SJCRH30 (cell line): ENCODE measurements at regions not wholly inside any gene's neighbourhood (a gene's known extent, or its start where the extent isn't known, plus 50 kb on each side); places are given as distances from the start of the nearest gene placed in this dataset.
"Not testable (repeated sequence)": the region's sequence is repeated elsewhere in the genome, so short reads cannot be mapped to it uniquely, and the experiment has no call there.

ENCODE experiments used
- DNase-seq, 2 experiments: peaks; one replicate each; pipeline ENCODE4 v3.0.0-alpha.2; 2015 to 2020
- H3K27ac ChIP-seq: fragments of 250-450 bp; sonication (Bioruptor Pico); 2 replicates; pipeline ENCODE4 v1.5.1; 2020; ENCODE audit warnings: mild to moderate bottlenecking, moderate library complexity
- H3K27me3 ChIP-seq: fragments of 250-450 bp; sonication (Bioruptor Pico); 2 replicates; pipeline ENCODE4 v1.5.1; 2020; ENCODE audit warnings: mild to moderate bottlenecking, moderate library complexity
- H3K36me3 ChIP-seq: fragments of 250-450 bp; sonication (Bioruptor Pico); 2 replicates; pipeline ENCODE4 v1.5.1; 2020; ENCODE audit warnings: mild to moderate bottlenecking, moderate library complexity
- H3K4me1 ChIP-seq: fragments of 250-450 bp; sonication (Bioruptor Pico); 2 replicates; pipeline ENCODE4 v1.5.1; 2020; ENCODE audit warnings: mild to moderate bottlenecking, moderate library complexity
- H3K4me3 ChIP-seq: fragments of 250-450 bp; sonication (Bioruptor Pico); 2 replicates; pipeline ENCODE4 v1.5.1; 2020; ENCODE audit warnings: mild to moderate bottlenecking, moderate library complexity
- H3K9me3 ChIP-seq: fragments of 250-450 bp; sonication (Bioruptor Pico); replicated peaks from 2 replicates; pipeline ENCODE4 v1.5.1; 2020; ENCODE audit warnings: mild to moderate bottlenecking, moderate library complexity

DNA sequence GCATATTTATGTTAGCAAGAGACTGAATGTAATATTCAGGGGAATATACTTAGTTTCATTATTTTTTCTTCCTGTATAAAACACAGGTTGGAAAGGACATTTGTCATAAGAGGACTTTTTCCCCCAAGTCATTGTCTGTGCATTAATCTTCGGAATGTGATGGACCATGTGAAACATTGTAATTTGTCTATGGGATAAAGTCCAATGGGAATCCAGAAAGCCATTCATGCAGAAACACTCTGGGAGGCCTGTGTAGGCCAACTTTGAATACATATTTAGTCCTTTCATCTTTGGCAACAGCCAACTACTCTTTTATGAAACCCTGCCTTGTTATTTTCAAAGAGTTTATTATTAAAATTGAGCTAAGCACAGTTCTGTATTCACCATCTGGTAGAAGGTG is 386.4 kb downstream of the PIK3C3 start:
- DNase-seq: no peak
- Histone ChIP-seq H3K4me3 (no peak overlapping the region), H3K4me1 (no peaks in the 10 kb centered on the region)

DNA sequence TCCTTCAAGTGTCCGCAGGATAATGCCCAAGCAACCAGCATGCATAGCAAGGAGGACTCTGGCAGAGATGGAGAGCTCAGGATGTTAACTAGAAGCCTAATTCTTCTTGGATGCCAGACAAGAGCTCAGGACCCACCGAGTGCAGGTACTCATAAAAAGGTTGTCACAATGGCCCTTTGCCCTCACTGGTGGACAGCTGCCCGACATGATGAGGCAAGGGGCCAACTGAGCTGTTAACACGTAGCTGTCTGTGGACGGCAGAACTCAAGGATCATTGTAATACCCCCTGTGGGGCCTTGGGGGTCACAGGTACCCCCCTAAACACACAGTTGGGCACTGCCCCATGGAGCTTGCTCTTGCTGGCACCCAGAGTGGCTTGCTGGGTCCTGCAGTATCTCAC is 393.7 kb downstream of the PIK3C3 start:
- no peaks in the 10 kb centered on the region for H3K4me1 ChIP-seq
- H3K27ac ChIP-seq: no peak overlapping the region
- no peaks in the 10 kb centered on the region for H3K36me3 ChIP-seq
- DNase-seq: no peak
- H3K27me3 ChIP-seq: no peaks in the 10 kb centered on the region
- no peaks in the 10 kb centered on the region for H3K9me3 ChIP-seq
- no peak overlapping the region for H3K4me3 ChIP-seq

More for the DNA sequence above, 386.4 kb downstream of the PIK3C3 start:
- Histone ChIP-seq H3K9me3 (no peaks in the 10 kb centered on the region), H3K27ac (no peak overlapping the region), H3K36me3 (no peaks in the 10 kb centered on the region), H3K27me3 (no peaks in the 10 kb centered on the region)

DNA sequence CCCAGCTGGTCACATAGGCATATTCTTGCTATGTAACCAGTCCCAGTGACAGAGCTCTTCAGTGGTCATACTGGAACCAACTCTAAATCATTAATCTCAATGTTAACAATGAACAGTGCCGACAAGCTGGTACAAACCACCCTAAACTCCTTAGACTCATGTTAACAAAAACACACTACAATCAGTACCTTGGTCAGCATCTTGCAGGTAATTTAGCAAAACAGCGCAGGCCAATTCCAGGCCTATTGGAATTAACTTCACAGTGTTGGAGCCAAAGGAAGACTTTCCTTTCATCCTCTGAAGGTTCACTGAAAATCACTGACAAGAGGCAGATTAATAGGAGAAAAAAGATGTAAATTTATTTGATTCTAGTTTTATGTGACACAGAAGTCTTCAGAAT is 396.4 kb downstream of the PIK3C3 start:
- no peak for DNase-seq
- H3K4me1 ChIP-seq: no peaks in the 10 kb centered on the region
- no peak overlapping the region for H3K27ac ChIP-seq
- H3K4me3 ChIP-seq: no peak overlapping the region
- no peaks in the 10 kb centered on the region for H3K27me3 ChIP-seq
- H3K36me3 ChIP-seq: no peaks in the 10 kb centered on the region
- no peaks in the 10 kb centered on the region for H3K9me3 ChIP-seq

- Histone ChIP-seq H3K36me3 (no peaks in the 10 kb centered on the region), H3K4me1 (no peaks in the 10 kb centered on the region), H3K4me3 (no peak overlapping the region), H3K9me3 (no peaks in the 10 kb centered on the region), H3K27me3 (no peaks in the 10 kb centered on the region), H3K27ac (no peak overlapping the region)
- DNase-seq: no peak
Measured at GRCh38 chr18:42360716-42361115, 405.7 kb downstream of the PIK3C3 start.

DNA sequence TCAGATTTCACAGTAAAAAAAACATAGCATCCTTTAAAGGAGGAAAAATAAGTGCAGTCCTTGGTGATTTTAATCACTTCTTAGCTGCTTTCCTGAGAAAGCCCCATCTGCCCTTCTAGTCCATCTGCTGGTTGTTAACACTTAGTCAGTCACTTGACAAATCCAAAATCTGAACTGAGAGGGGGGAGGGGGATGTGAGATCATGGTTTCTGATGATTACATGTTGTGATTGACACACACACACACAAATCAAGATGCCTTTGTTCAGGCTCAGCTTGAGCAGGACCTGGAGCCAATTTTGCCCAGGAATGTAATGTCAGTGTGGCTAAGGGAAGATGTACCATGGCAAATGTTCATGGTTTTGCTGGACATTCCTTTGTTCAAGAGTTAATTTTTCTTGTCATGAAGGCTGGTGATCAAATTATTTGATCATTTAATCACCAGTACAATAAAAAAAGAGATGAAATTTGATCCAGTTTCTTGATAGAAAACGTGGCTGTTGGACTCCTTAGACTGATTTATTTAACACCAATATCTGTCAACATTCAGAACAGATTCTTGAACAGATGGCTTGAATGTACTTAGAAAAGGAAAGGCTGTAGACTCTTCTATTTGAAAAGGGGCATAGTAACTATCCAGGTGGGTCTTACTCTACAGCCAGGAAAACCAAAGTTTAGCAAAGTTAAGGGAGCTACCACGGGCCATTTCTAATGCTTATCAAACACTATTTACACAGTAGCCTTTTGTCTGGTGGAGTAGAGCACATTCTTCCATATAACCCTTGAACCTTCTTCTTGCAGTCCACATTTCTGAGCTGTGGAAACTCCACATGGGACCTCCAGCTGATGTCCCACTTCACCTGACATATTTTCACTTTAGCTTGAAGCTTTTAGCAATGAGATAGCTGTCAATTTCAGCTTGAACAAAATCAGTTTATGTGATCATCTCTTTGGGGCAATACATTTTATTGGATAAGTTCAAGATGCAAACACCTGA is 408.7 kb downstream of the PIK3C3 start:
- Histone ChIP-seq H3K27ac (no peak overlapping the region), H3K27me3 (no peaks in the 10 kb centered on the region), H3K4me1 (no peaks in the 10 kb centered on the region), H3K36me3 (no peaks in the 10 kb centered on the region), H3K9me3 (no peaks in the 10 kb centered on the region), H3K4me3 (no peak overlapping the region)
- DNase-seq: no peak

DNA sequence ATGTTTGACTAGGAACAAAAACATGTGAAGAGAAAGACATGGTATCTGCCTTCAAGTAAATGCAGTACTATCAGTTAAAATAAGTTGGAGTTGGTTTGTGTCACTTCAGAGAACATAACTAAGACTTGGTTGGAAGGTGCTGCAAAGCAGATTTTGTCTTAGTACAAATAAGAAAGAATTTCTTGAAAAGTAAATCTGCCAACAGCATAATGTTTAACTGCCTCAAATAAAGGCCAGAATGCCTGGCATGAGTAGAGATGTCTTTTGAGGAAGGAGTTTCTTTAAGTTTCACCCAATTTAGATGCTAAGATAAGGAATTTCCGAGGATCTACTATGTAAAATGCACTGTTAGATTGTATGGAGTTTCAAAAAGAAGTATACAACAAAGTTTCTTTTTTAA is 409.7 kb downstream of the PIK3C3 start:
- H3K27ac ChIP-seq: no peak overlapping the region
- DNase-seq: no peak
- no peak overlapping the region for H3K4me3 ChIP-seq
- H3K4me1 ChIP-seq: no peaks in the 10 kb centered on the region
- H3K9me3 ChIP-seq: no peaks in the 10 kb centered on the region
- H3K27me3 ChIP-seq: no peaks in the 10 kb centered on the region
- no peaks in the 10 kb centered on the region for H3K36me3 ChIP-seq

- H3K36me3 ChIP-seq: no peaks in the 10 kb centered on the region
- H3K9me3 ChIP-seq: no peaks in the 10 kb centered on the region
- no peaks in the 10 kb centered on the region for H3K27me3 ChIP-seq
- H3K27ac ChIP-seq: no peak overlapping the region
- no peak for DNase-seq
- no peaks in the 10 kb centered on the region for H3K4me1 ChIP-seq
- H3K4me3 ChIP-seq: no peak overlapping the region
Measured at GRCh38 chr18:42365591-42365990, 410.6 kb downstream of the PIK3C3 start.

DNA sequence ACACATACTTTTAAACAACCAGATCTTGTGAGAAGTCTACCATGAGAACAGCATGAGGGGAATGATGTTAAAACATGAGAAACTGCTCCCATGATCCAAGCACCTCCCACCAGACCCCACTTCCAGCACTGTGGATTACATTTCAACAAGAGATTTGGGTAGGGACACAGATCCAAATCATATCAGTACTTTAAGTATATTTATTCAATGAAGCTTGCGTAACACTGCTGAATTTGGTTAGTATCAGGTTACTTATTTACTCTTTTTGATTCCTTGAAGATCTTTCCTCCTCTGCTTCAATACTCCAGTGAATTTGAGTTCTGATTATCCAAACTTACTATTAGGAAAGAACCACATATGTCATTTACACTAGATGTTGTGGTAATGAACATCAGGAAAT is 418.6 kb downstream of the PIK3C3 start:
- H3K9me3 ChIP-seq: no peaks in the 10 kb centered on the region
- no peak overlapping the region for H3K4me3 ChIP-seq
- no peaks in the 10 kb centered on the region for H3K27me3 ChIP-seq
- DNase-seq: no peak
- H3K4me1 ChIP-seq: no peaks in the 10 kb centered on the region
- H3K36me3 ChIP-seq: no peaks in the 10 kb centered on the region
- H3K27ac ChIP-seq: no peak overlapping the region

DNA sequence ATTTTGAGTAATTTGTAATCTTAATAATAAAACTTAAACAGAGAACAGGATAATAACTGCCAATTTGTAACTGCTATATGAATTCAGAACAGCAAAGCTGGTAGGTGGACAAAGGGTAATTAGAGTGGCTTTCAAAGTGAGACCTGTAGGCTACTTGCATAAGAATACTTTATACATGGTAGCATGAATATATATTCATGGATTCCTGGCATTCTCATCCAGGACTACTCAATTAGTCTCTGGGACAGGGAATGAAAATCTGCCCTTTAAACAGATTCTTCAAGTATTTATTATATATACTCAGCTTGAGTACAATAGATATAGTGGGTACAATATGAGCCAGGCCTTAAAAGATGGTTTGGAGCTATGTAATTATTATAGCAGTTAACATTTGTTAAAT is 419.9 kb downstream of the PIK3C3 start:
- Histone ChIP-seq H3K27ac (no peak overlapping the region), H3K36me3 (no peaks in the 10 kb centered on the region), H3K4me1 (no peaks in the 10 kb centered on the region), H3K27me3 (no peaks in the 10 kb centered on the region), H3K4me3 (no peak overlapping the region), H3K9me3 (no peaks in the 10 kb centered on the region)
- no peak for DNase-seq

- DNase-seq: not testable (repeated sequence)
Measured at GRCh38 chr18:42378854-42379253, 423.8 kb downstream of the PIK3C3 start.

DNA sequence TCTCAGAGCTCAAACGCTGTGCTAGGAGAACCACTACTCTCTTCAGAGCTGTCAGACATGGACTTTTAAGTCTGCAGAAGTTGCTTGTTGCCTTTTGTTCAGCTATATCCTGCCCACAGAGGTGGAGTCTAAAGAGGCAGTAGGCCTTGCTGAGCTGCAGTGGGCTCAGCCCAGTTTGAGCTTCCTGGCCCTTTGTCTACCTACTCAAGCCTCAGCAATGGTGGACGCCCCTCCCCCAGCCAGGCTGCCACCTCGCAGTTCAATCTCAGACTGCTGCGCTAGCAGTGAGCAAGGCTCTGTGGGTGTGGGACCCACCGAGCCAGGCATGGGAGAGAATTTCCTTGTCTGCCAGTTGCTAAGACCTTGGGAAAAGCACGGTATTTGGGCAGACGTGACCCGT is 426.2 kb downstream of the PIK3C3 start:
- H3K9me3 ChIP-seq, H3K4me3 ChIP-seq, H3K27ac ChIP-seq, H3K27me3 ChIP-seq, H3K4me1 ChIP-seq, H3K36me3 ChIP-seq, DNase-seq: not testable (repeated sequence)

More at GRCh38 chr18:42378854-42379253, 423.8 kb downstream of the PIK3C3 start:
- H3K36me3 ChIP-seq, H3K27ac ChIP-seq, H3K9me3 ChIP-seq, H3K4me1 ChIP-seq, H3K4me3 ChIP-seq, H3K27me3 ChIP-seq: not testable (repeated sequence)

- Histone ChIP-seq H3K36me3 (no peaks in the 10 kb centered on the region), H3K9me3 (no peaks in the 10 kb centered on the region), H3K4me3 (no peak overlapping the region), H3K27ac (no peak overlapping the region), H3K4me1 (no peaks in the 10 kb centered on the region), H3K27me3 (no peaks in the 10 kb centered on the region)
- no peak for DNase-seq
Measured at GRCh38 chr18:42392416-42392815, 437.4 kb downstream of the PIK3C3 start.

DNA sequence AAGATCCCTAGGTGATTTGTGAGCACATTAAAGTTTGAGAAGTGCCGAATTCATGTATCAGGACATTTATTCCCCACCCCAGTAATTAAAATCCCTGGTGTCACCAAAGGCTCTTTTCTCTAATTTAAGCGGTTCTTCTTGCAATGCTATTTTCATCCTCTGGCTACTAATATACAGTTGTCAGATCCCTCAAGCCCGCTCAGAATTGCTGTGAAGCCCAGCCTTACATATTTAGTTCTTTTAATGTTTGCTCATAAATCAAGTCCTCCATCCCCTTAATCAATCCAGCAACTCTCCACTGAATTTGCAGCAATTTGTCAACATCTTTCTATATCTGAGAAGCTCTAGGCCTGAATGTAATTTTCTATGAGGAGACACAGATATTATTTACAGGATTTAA is 437.9 kb downstream of the PIK3C3 start:
- H3K36me3 ChIP-seq: no peaks in the 10 kb centered on the region
- no peaks in the 10 kb centered on the region for H3K4me1 ChIP-seq
- H3K9me3 ChIP-seq: no peaks in the 10 kb centered on the region
- no peak overlapping the region for H3K4me3 ChIP-seq
- no peak overlapping the region for H3K27ac ChIP-seq
- no peak for DNase-seq
- H3K27me3 ChIP-seq: no peaks in the 10 kb centered on the region

DNA sequence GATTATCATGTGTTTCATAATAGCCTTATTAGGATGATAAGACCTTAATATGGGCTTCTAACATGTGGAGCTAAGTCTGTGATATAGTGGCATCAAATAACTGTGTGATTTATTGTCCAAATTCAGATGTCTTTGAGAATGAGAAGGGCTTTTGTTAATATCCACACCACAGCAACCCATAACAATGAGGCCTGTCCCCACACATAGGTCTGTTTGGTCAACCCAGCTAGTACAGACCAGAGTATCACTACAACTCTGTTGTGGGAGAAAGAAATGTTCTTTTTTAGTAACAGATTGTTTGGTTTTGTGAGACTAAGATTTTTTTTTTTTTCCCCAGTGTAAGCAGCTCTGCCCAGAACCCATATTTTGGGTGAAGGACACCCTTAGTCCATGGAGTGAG is 439.2 kb downstream of the PIK3C3 start:
- Histone ChIP-seq H3K9me3 (no peaks in the 10 kb centered on the region), H3K4me1 (no peaks in the 10 kb centered on the region), H3K27me3 (no peaks in the 10 kb centered on the region), H3K27ac (no peak overlapping the region), H3K4me3 (no peak overlapping the region), H3K36me3 (no peaks in the 10 kb centered on the region)
- no peak for DNase-seq

DNA sequence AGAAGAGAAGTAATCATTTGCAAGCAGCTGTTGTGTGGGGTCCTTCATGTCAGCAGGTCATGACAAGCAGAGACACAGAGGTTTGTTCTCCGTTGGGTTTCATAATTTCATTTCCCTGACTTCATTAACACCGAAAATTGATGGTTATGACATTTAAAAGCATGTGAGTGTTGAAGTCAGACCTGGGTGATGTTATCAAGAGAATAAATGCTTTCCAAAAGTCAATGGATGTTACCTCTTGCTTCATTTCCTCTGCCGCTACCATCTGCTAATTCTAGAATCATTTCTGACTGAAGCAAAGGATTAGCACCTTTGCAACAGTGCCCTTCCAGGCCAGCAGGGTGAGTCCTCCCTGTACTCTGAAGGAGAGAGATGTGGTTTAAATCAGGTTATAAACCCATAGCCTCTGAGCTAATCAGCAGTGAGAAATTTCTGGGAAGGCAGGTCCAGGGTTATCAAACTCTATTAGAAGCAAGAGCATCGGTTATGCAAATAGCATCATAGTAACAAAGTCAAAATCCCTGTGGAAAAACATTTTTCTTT is 446.2 kb downstream of the PIK3C3 start:
- H3K4me3 ChIP-seq: no peak overlapping the region
- H3K4me1 ChIP-seq: no peaks in the 10 kb centered on the region
- no peak overlapping the region for H3K27ac ChIP-seq
- DNase-seq: no peak
- no peaks in the 10 kb centered on the region for H3K9me3 ChIP-seq
- H3K27me3 ChIP-seq: no peaks in the 10 kb centered on the region
- no peaks in the 10 kb centered on the region for H3K36me3 ChIP-seq

DNA sequence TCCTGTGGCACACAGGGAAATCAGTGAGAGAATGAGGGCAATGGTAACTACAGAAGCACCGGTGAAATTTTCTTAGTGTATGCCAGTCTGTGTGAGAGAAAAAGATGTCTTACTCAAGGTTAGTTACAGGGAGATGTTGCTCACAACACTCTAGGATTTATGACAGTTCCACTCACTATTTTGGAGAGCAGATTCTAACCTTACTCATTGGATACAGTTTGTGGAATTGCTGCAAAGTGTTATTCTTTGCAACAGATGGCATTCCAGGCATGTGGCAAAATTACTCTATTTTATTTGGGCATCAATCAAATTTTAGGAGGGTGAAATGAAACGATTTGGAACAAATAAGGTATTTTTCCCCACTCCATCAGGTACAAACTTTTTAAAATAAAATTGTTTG is 449.1 kb downstream of the PIK3C3 start:
- Histone ChIP-seq H3K27me3 (no peaks in the 10 kb centered on the region), H3K36me3 (no peaks in the 10 kb centered on the region), H3K9me3 (no peaks in the 10 kb centered on the region), H3K4me1 (no peaks in the 10 kb centered on the region), H3K27ac (no peak overlapping the region), H3K4me3 (no peak overlapping the region)
- no peak for DNase-seq
